Activated CD8-positive, alpha-beta memory T cell treated with anti-CD3 and anti-CD28 coated beads, Interleukin-2, amount 10 ng/mL, durations not matched to agents 7 days and 5 days (primary cell): ENCODE measurements at regions not wholly inside any gene's neighbourhood (a gene's known extent, or its start where the extent isn't known, plus 50 kb on each side); places are given as distances from the start of the nearest gene placed in this dataset.

Experiments used
- ATAC-seq: fragments of 150-1000 bp; cut with Tn5 transposase; one replicate; pipeline ENCODE4 v1.10.0; 2021; ENCODE audit warnings: moderate library complexity
- CTCF ChIA-PET: fragments of 350-600 bp; sonication (Branson Sonifier 250); formaldehyde crosslinking; loops from one replicate; lab custom pipeline; 2021; ENCODE audit warnings: antibody characterized with exemption; lab: Charles Lee
- DNase-seq: peaks from one replicate; pipeline ENCODE4 v3.0.0-alpha.2; 2020
- H3K27ac Mint-ChIP-seq: one replicate; pipeline ENCODE4 v1.8.0; 2021; ENCODE audit warnings: mild to moderate bottlenecking, mixed read lengths
- H3K27me3 Mint-ChIP-seq: one replicate; pipeline ENCODE4 v1.8.0; 2021; ENCODE audit warnings: mixed read lengths
- H3K36me3 Mint-ChIP-seq: one replicate; pipeline ENCODE4 v1.8.0; 2021; ENCODE audit warnings: mild to moderate bottlenecking, mixed read lengths
- H3K4me1 Mint-ChIP-seq: one replicate; pipeline ENCODE4 v1.8.0; 2021; ENCODE audit warnings: mixed read lengths
- H3K4me3 Mint-ChIP-seq: one replicate; pipeline ENCODE4 v1.8.0; 2021; ENCODE audit warnings: mild to moderate bottlenecking, moderate library complexity, mixed read lengths
- H3K9me3 Mint-ChIP-seq: one replicate; pipeline ENCODE4 v1.8.0; 2022; ENCODE audit warnings: low read depth, mixed read lengths

GRCh38 chr15:25512957-25513356 is 74.1 kb upstream of the UBE3A start:
- Mint-ChIP-seq H3K36me3 (no peaks in the 10 kb centered on the region), H3K4me1 (no peaks in the 10 kb centered on the region), H3K9me3 (no peaks in the 10 kb centered on the region), H3K27ac (no peak overlapping the region), H3K4me3 (no peak overlapping the region), H3K27me3 (no peaks in the 10 kb centered on the region)
- CTCF ChIA-PET, result no interaction called here
- ATAC-seq (no peak), DNase-seq (no peak)

DNA sequence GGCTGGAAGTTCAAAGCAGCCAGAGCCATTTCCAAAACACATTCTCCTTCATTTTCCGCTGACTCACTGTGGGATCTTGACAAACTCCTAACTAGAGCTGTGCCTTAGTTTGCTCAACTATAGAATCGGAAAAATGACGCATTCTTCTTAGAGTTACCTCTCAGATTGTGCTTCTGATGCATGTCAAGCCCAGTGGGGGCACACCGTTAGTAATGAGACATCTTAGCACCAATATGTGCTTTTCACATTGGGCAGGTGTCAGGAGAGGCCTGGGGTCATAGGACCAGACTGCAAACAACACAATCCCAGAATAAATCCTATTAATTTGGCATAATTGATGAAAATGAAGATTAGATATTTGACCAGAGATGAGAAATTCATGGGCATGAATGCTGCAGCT is 71.3 kb upstream of the UBE3A start:
- no peaks in the 10 kb centered on the region for H3K9me3 Mint-ChIP-seq
- CTCF ChIA-PET, result interaction anchor here (1.6 kb wide), 1 partner anchor 585 kb away, joined by 3 read pairs; no protein-coding TSS in a partner anchor
- H3K27me3 Mint-ChIP-seq, result no peaks in the 10 kb centered on the region
- no peak overlapping the region for H3K27ac Mint-ChIP-seq
- no peaks in the 10 kb centered on the region for H3K36me3 Mint-ChIP-seq
- DNase-seq (no peak), ATAC-seq (no peak)
- H3K4me1 Mint-ChIP-seq, result no peaks in the 10 kb centered on the region
- no peak overlapping the region for H3K4me3 Mint-ChIP-seq

DNA sequence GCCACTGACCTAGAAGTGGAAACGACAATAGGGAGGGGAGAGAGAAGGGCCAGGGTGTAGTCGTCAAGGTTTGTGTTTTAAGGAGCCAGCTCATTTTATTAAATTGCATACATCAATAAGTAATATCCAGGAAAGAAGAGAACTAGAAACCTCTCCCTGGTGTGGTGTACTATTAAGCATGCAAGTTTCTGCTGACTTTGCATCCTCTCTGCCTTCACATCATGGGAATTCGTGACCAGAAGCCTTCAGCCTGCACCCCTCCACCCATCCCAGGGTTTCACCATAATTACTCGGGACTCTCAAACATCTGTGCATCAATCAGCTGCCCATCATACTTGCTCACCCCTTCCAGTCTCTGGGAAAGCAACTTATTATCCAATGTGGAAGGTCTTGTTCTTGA is 70.9 kb upstream of the UBE3A start:
- Mint-ChIP-seq H3K4me3 (no peak overlapping the region), H3K27ac (no peak overlapping the region), H3K9me3 (no peaks in the 10 kb centered on the region), H3K27me3 (no peaks in the 10 kb centered on the region), H3K36me3 (no peaks in the 10 kb centered on the region), H3K4me1 (no peaks in the 10 kb centered on the region)
- ATAC-seq (no peak), DNase-seq (no peak)
- CTCF ChIA-PET, result interaction anchor here (1.6 to 1.7 kb wide), 3 partner anchors 424 to 751 kb away, joined by 3 to 14 read pairs (median 5); no protein-coding TSS in a partner anchor

GRCh38 chr15:25508369-25509002 is 69.7 kb upstream of the UBE3A start:
- Mint-ChIP-seq H3K27me3 (no peaks in the 10 kb centered on the region), H3K36me3 (no peaks in the 10 kb centered on the region), H3K27ac (no peak overlapping the region), H3K4me3 (no peak overlapping the region), H3K4me1 (no peaks in the 10 kb centered on the region), H3K9me3 (no peaks in the 10 kb centered on the region)
- no peak for DNase-seq
- no peak for ATAC-seq
- CTCF ChIA-PET, result interaction anchor here (0.6 to 1.7 kb wide), 10 partner anchors 42 to 1866 kb away, joined by 3 to 14 read pairs (median 3); no protein-coding TSS in a partner anchor

GRCh38 chr15:25504307-25504706 is 65.5 kb upstream of the UBE3A start:
- no peak for ATAC-seq
- Mint-ChIP-seq H3K27ac (no peak overlapping the region), H3K36me3 (no peaks in the 10 kb centered on the region), H3K9me3 (no peaks in the 10 kb centered on the region), H3K4me1 (no peaks in the 10 kb centered on the region), H3K27me3 (no peaks in the 10 kb centered on the region), H3K4me3 (no peak overlapping the region)
- DNase-seq, result no peak
- CTCF ChIA-PET, result no interaction called here

GRCh38 chr15:25501828-25502446 is 63.1 kb upstream of the UBE3A start:
- no peak overlapping the region for H3K27ac Mint-ChIP-seq
- no peaks in the 10 kb centered on the region for H3K27me3 Mint-ChIP-seq
- CTCF ChIA-PET, result no interaction called here
- H3K4me1 Mint-ChIP-seq, result no peaks in the 10 kb centered on the region
- no peak overlapping the region for H3K4me3 Mint-ChIP-seq
- ATAC-seq (no peak), DNase-seq (no peak)
- no peaks in the 10 kb centered on the region for H3K36me3 Mint-ChIP-seq
- H3K9me3 Mint-ChIP-seq, result no peaks in the 10 kb centered on the region

- H3K36me3 Mint-ChIP-seq, result no peaks in the 10 kb centered on the region
- H3K4me3 Mint-ChIP-seq, result no peak overlapping the region
- CTCF ChIA-PET, result no interaction called here
- DNase-seq (no peak), ATAC-seq (no peak)
- no peaks in the 10 kb centered on the region for H3K27me3 Mint-ChIP-seq
- no peaks in the 10 kb centered on the region for H3K4me1 Mint-ChIP-seq
- H3K27ac Mint-ChIP-seq, result no peak overlapping the region
- peaks cover 2% of the 10 kb centered on the region for H3K9me3 Mint-ChIP-seq
These were observed 60.0 kb upstream of the UBE3A start for GRCh38 chr15:25498835-25499234.

- peaks cover 2% of the 10 kb centered on the region for H3K9me3 Mint-ChIP-seq
- no peak for DNase-seq
- CTCF ChIA-PET, result no interaction called here
- ATAC-seq, result no peak
- H3K4me3 Mint-ChIP-seq, result no peak overlapping the region
- H3K27me3 Mint-ChIP-seq, result no peaks in the 10 kb centered on the region
- no peaks in the 10 kb centered on the region for H3K36me3 Mint-ChIP-seq
- no peaks in the 10 kb centered on the region for H3K4me1 Mint-ChIP-seq
- no peak overlapping the region for H3K27ac Mint-ChIP-seq
These were observed 59.1 kb upstream of the UBE3A start for GRCh38 chr15:25497934-25498333.

DNA sequence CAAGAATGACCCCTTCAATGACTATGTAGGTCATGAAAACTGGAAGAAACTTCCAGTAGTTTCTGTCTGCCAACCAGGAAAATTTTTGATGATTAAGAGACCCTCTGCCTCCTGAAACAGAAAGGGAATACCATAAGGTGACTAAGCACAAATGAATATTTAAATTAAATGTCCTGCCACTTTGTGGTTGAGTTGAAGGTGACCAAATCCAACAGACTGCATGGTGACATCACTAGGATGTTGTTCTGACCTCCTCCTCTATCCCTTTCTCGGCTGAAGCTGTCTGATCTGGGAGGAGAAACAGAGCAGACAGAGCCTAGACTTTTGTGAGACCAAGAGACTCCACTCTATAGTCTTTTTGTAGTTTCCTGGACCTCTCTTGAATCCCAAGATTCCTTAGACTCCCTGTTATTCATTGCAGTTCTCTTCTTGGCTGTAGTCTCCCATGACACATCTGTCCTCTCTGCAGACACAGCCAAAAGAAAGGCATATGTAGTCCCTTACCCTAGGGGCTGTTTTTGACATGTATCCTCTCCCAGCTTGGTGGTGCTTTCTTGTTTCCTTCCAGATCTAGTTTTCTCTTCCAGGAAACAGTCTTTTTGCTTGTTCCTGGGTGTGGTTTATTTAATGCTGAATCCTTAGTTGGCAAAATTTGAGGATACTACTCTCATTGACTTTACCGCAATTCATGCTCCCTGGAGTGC is 55.2 kb upstream of the UBE3A start:
- peaks cover 5% of the 10 kb centered on the region for H3K9me3 Mint-ChIP-seq
- no peaks in the 10 kb centered on the region for H3K4me1 Mint-ChIP-seq
- DNase-seq, result no peak
- no peak overlapping the region for H3K4me3 Mint-ChIP-seq
- H3K27me3 Mint-ChIP-seq, result no peaks in the 10 kb centered on the region
- no peak overlapping the region for H3K27ac Mint-ChIP-seq
- ATAC-seq, result no peak
- H3K36me3 Mint-ChIP-seq, result peaks cover 2% of the 10 kb centered on the region
- CTCF ChIA-PET, result no interaction called here

DNA sequence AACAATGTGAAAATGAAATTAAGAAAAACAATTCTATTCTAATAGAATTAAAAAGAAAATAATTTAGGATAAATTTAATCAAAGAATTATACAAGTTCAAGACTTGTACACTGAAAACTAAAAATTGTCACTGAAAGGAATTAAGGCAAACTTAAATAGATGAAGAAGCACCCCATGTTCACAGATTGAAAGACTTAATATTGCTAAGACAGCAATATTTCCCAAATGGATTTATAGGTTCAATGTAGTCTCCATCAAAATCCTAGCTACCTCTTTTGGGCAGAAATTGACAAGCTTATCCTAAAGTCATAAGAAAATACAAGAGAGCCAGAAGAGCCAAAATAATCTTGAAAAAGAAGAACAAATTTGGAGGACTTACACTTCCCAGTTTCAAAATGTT is 53.5 kb upstream of the UBE3A start:
- Mint-ChIP-seq H3K4me3 (no peak overlapping the region), H3K27me3 (no peaks in the 10 kb centered on the region), H3K36me3 (peaks cover 2% of the 10 kb centered on the region), H3K9me3 (peaks cover 6% of the 10 kb centered on the region), H3K4me1 (no peaks in the 10 kb centered on the region), H3K27ac (no peak overlapping the region)
- DNase-seq (no peak), ATAC-seq (no peak)
- CTCF ChIA-PET, result no interaction called here
